RWPE2 (cell line): ENCODE measurements at regions not wholly inside any gene's neighbourhood (a gene's known extent, or its start where the extent isn't known, plus 50 kb on each side); places are given as distances from the start of the nearest gene placed in this dataset.

Source experiments
- ATAC-seq: fragments of 200-7000 bp; cut with Tn5 transposase; 3 replicates; pipeline ENCODE4 v1.9.1; 2021; ENCODE audit warnings: low read depth
- DNase-seq: peaks from one replicate; pipeline ENCODE4 v3.0.0-alpha.2; 2020; ENCODE audit warnings: low spot score
- H3K27ac ChIP-seq: fragments of 450-650 bp; 2 replicates; pipeline ENCODE4 v1.5.1; 2017; ENCODE audit warnings: mild to moderate bottlenecking; ENCODE audit not compliant: poor library complexity, severe bottlenecking
- H3K27me3 ChIP-seq: fragments of 250-450 bp; sonication (Bioruptor Pico); 2 replicates; pipeline ENCODE4 v1.5.1; 2021; ENCODE audit warnings: mild to moderate bottlenecking, moderate library complexity; ENCODE audit not compliant: insufficient read depth, poor library complexity, severe bottlenecking
- H3K36me3 ChIP-seq: fragments of 250-450 bp; sonication (Bioruptor Pico); 2 replicates; pipeline ENCODE4 v1.5.1; 2020; ENCODE audit warnings: low read depth, mild to moderate bottlenecking, moderate library complexity
- H3K4me1 ChIP-seq: fragments of 250-450 bp; sonication (Bioruptor Pico); 2 replicates; pipeline ENCODE4 v1.5.1; 2021; ENCODE audit warnings: mild to moderate bottlenecking, moderate library complexity; ENCODE audit not compliant: insufficient read depth, poor library complexity, severe bottlenecking
- H3K4me3 ChIP-seq: fragments of 250-450 bp; sonication (Bioruptor Pico); 2 replicates; pipeline ENCODE4 v1.5.1; 2021; ENCODE audit warnings: mild to moderate bottlenecking, moderate library complexity; ENCODE audit not compliant: severe bottlenecking
- H3K9me3 ChIP-seq: fragments of 250-450 bp; sonication (Bioruptor Pico); 2 replicates; pipeline ENCODE4 v1.5.1; 2021; ENCODE audit warnings: mild to moderate bottlenecking, moderate library complexity; ENCODE audit not compliant: severe bottlenecking
- CTCF ChIP-seq: fragments of 450-650 bp; IDR thresholded peaks from one replicate; pipeline ENCODE4 v1.5.1; 2017; ENCODE audit warnings: mild to moderate bottlenecking, moderate library complexity; ENCODE audit not compliant: poor library complexity, severe bottlenecking

- no peak for TF ChIP-seq CTCF
- no peak overlapping the region for H3K4me3 ChIP-seq
These were observed 651.1 kb downstream of the CCDC171 start for GRCh38 chr9:16203729-16204573.

GRCh38 chr9:16205455-16205854, 652.6 kb downstream of the CCDC171 start:
- no peak overlapping the region for H3K27ac ChIP-seq
- no peak for ATAC-seq
- peaks cover 16% of the 10 kb centered on the region for H3K4me1 ChIP-seq
- no peaks in the 10 kb centered on the region for H3K27me3 ChIP-seq
- no peaks in the 10 kb centered on the region for H3K9me3 ChIP-seq
- no peak for DNase-seq
- no peak overlapping the region for H3K4me3 ChIP-seq
- TF ChIP-seq CTCF = no peak
- no peaks in the 10 kb centered on the region for H3K36me3 ChIP-seq

More at GRCh38 chr9:16203729-16204573, 651.1 kb downstream of the CCDC171 start:
- DNase-seq (no peak), ATAC-seq (no peak; the same call in 1 of the 3 replicates)
- Histone ChIP-seq H3K9me3 (no peaks in the 10 kb centered on the region), H3K27me3 (no peaks in the 10 kb centered on the region), H3K4me1 (peaks cover 16% of the 10 kb centered on the region), H3K36me3 (no peaks in the 10 kb centered on the region), H3K27ac (peak overlapping the region; percentile 64)

GRCh38 chr9:16206518-16206917, 653.7 kb downstream of the CCDC171 start:
- no peaks in the 10 kb centered on the region for H3K27me3 ChIP-seq
- H3K4me1 ChIP-seq = peaks cover 16% of the 10 kb centered on the region
- no peak for TF ChIP-seq CTCF
- H3K36me3 ChIP-seq = no peaks in the 10 kb centered on the region
- no peak for ATAC-seq
- DNase-seq = no peak
- no peak overlapping the region for H3K27ac ChIP-seq
- H3K4me3 ChIP-seq = no peak overlapping the region
- H3K9me3 ChIP-seq = no peaks in the 10 kb centered on the region

GRCh38 chr9:16207161-16207560, 654.3 kb downstream of the CCDC171 start:
- TF ChIP-seq CTCF = no peak

GRCh38 chr9:16210440-16210839, 657.6 kb downstream of the CCDC171 start:
- Histone ChIP-seq H3K4me3 (no peak overlapping the region), H3K27ac (no peak overlapping the region), H3K27me3 (no peaks in the 10 kb centered on the region), H3K9me3 (no peaks in the 10 kb centered on the region), H3K36me3 (no peaks in the 10 kb centered on the region), H3K4me1 (no peaks in the 10 kb centered on the region)
- DNase-seq (no peak), ATAC-seq (no peak)
- TF ChIP-seq CTCF = no peak

More at GRCh38 chr9:16207161-16207560, 654.3 kb downstream of the CCDC171 start:
- Histone ChIP-seq H3K36me3 (no peaks in the 10 kb centered on the region), H3K27me3 (no peaks in the 10 kb centered on the region), H3K4me3 (no peak overlapping the region), H3K4me1 (peaks cover 16% of the 10 kb centered on the region), H3K9me3 (no peaks in the 10 kb centered on the region), H3K27ac (no peak overlapping the region)
- DNase-seq (no peak), ATAC-seq (no peak)
